Smooth muscle cell of the brain vasculature (primary cell): ENCODE measurements at regions not wholly inside any gene's neighbourhood (a gene's known extent, or its start where the extent isn't known, plus 50 kb on each side); places are given as distances from the start of the nearest gene placed in this dataset.

ENCODE experiments used
- DNase-seq: peaks from one replicate; pipeline ENCODE4 v3.0.0-alpha.2; 2012; ENCODE audit warnings: low read depth, low spot score

- no peak for DNase-seq
These were observed 128.1 kb upstream of the JUN start for GRCh38 chr1:58911841-58912499.

GRCh38 chr1:58914925-58915324 is 131.1 kb upstream of the JUN start:
- DNase-seq: no peak

- no peak for DNase-seq
These were observed 133.6 kb upstream of the JUN start for GRCh38 chr1:58917436-58917835.

- DNase-seq: no peak
These were observed 135.5 kb upstream of the JUN start for GRCh38 chr1:58919226-58919958.

GRCh38 chr1:58919959-58920321 is 136.1 kb upstream of the JUN start:
- DNase-seq: no peak

GRCh38 chr1:58921342-58921741 is 137.5 kb upstream of the JUN start:
- no peak for DNase-seq

- no peak for DNase-seq
These were observed 137.9 kb upstream of the JUN start for GRCh38 chr1:58921751-58922150.

GRCh38 chr1:58922302-58923089 is 138.6 kb upstream of the JUN start:
- DNase-seq: no peak

GRCh38 chr1:58923090-58923470 is 139.2 kb upstream of the JUN start:
- no peak for DNase-seq

- DNase-seq: no peak
These were observed 140.2 kb upstream of the JUN start for GRCh38 chr1:58924016-58924565.

GRCh38 chr1:58924821-58925220 is 141.0 kb upstream of the JUN start:
- DNase-seq: no peak

GRCh38 chr1:58925247-58925646 is 141.4 kb upstream of the JUN start:
- DNase-seq: no peak

GRCh38 chr1:58926152-58926551 is 142.3 kb upstream of the JUN start:
- DNase-seq: no peak

- no peak for DNase-seq
These were observed 143.3 kb upstream of the JUN start for GRCh38 chr1:58927041-58927721.

- DNase-seq: no peak
These were observed 143.9 kb upstream of the JUN start for GRCh38 chr1:58927722-58928085.

- no peak for DNase-seq
These were observed 144.7 kb upstream of the JUN start for GRCh38 chr1:58928514-58928913.

GRCh38 chr1:58929671-58930325 is 146.0 kb upstream of the JUN start:
- no peak for DNase-seq

- DNase-seq: no peak
These were observed 147.2 kb upstream of the JUN start for GRCh38 chr1:58931024-58931423.

- no peak for DNase-seq
These were observed 147.9 kb upstream of the JUN start for GRCh38 chr1:58931756-58932155.

GRCh38 chr1:58932859-58933598 is 149.2 kb upstream of the JUN start:
- DNase-seq: peak; percentile 44

- DNase-seq: no peak
These were observed 149.7 kb upstream of the JUN start for GRCh38 chr1:58933599-58933926.
